ENCODE measurements at regions not wholly inside any gene's neighbourhood (a gene's known extent, or its start where the extent isn't known, plus 50 kb on each side); places are given as distances from the start of the nearest gene placed in this dataset.

GRCh38 chr16:51487880-51488279, 336.8 kb upstream of the SALL1 start:
- no peak for DNase-seq (ENCODE audit: low spot score)

GRCh38 chr16:51474414-51475091, 323.5 kb upstream of the SALL1 start:
- no peak for DNase-seq (ENCODE audit: low spot score)

GRCh38 chr16:51473091-51473490, 322.0 kb upstream of the SALL1 start:
- no peak for DNase-seq (ENCODE audit: low spot score)

GRCh38 chr16:51470492-51470891, 319.4 kb upstream of the SALL1 start:
- no peak for DNase-seq (ENCODE audit: low spot score)

- DNase-seq (ENCODE audit: low spot score), result no peak
These were observed 313.9 kb upstream of the SALL1 start for GRCh38 chr16:51464996-51465395.

- DNase-seq (ENCODE audit: low spot score), result no peak
These were observed 310.2 kb upstream of the SALL1 start for GRCh38 chr16:51461255-51461654.

GRCh38 chr16:51458356-51459140, 307.5 kb upstream of the SALL1 start:
- no peak for DNase-seq (ENCODE audit: low spot score)

GRCh38 chr16:51457775-51458174, 306.7 kb upstream of the SALL1 start:
- DNase-seq (ENCODE audit: low spot score), result no peak

GRCh38 chr16:51455398-51455797, 304.3 kb upstream of the SALL1 start:
- DNase-seq (ENCODE audit: low spot score), result no peak

- peak; percentile 34 for DNase-seq (ENCODE audit: low spot score)
These were observed 302.2 kb upstream of the SALL1 start for GRCh38 chr16:51453251-51453650.

- DNase-seq (ENCODE audit: low spot score), result no peak
These were observed 299.8 kb upstream of the SALL1 start for GRCh38 chr16:51450909-51451308.

- DNase-seq (ENCODE audit: low spot score), result no peak
These were observed 299.3 kb upstream of the SALL1 start for GRCh38 chr16:51450376-51450775.

- no peak for DNase-seq (ENCODE audit: low spot score)
These were observed 298.4 kb upstream of the SALL1 start for GRCh38 chr16:51449441-51449840.

- DNase-seq (ENCODE audit: low spot score), result no peak
These were observed 294.2 kb upstream of the SALL1 start for GRCh38 chr16:51445250-51445649.

GRCh38 chr16:51443934-51444333, 292.9 kb upstream of the SALL1 start:
- no peak for DNase-seq (ENCODE audit: low spot score)

- DNase-seq (ENCODE audit: low spot score), result peak; percentile 30
These were observed 291.2 kb upstream of the SALL1 start for GRCh38 chr16:51442141-51442870.

- peak; percentile 75 for DNase-seq (ENCODE audit: low spot score)
These were observed 289.2 kb upstream of the SALL1 start for GRCh38 chr16:51440131-51440889.

- DNase-seq (ENCODE audit: low spot score), result peak; percentile 23
These were observed 288.2 kb upstream of the SALL1 start for GRCh38 chr16:51439271-51439670.

- no peak for DNase-seq (ENCODE audit: low spot score)
These were observed 285.7 kb upstream of the SALL1 start for GRCh38 chr16:51436742-51437141.

- no peak for DNase-seq (ENCODE audit: low spot score)
These were observed 283.6 kb upstream of the SALL1 start for GRCh38 chr16:51434567-51435198.

- peak; percentile 27 for DNase-seq (ENCODE audit: low spot score)
These were observed 282.5 kb upstream of the SALL1 start for GRCh38 chr16:51433599-51433998.
